HG03045 (cell line): ENCODE measurements at regions not wholly inside any gene's neighbourhood (a gene's known extent, or its start where the extent isn't known, plus 50 kb on each side); places are given as distances from the start of the nearest gene placed in this dataset.
"Not testable (repeated sequence)": the region's sequence is repeated elsewhere in the genome, so short reads cannot be mapped to it uniquely, and the experiment has no call there.

ENCODE experiments used
- ATAC-seq: cut with Tn5 transposase; IDR thresholded peaks from one replicate; pipeline ENCODE4 v1.9.1; 2021; ENCODE audit warnings: mild to moderate bottlenecking, moderate library complexity; ENCODE audit not compliant: unreplicated experiment

DNA sequence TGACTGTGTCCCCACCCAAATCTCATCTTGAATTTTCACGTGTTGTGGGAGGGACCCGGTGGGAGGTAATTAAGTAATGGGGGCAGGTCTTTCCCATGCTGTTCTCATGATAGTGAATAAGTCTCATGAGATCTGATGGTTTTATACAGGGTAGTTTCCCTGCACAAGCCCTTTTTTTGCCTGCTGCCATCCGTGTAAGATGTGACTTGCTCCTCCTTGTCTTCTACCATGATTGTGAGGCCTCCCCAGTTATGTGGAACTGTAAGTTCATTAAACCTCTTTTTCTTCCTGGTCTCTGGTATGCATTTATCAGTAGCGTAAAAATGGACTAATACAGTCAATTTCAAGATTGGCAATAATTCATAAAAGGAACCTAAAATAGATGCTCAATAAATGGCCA lies 261.0 kb downstream of the ETV1 start:
- ATAC-seq = not testable (repeated sequence)

DNA sequence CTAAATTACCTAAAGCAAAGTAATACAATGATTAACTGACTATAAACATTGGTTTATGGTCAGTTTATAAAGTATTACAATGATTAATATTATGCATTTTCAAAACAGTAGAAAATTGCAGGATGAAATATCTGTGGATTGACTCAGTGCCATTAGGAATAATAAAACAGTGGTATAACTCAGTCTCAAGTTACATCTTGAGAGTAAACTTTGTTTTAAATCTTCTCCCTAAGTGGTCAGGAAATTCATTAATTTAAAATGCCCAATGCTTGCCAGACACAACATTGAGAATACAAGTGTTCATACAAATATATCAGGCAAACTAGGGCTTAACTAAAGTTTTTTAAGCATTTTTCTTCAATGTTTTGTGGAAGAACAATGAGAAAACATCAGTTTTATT lies 257.8 kb downstream of the ETV1 start:
- no peak for ATAC-seq

DNA sequence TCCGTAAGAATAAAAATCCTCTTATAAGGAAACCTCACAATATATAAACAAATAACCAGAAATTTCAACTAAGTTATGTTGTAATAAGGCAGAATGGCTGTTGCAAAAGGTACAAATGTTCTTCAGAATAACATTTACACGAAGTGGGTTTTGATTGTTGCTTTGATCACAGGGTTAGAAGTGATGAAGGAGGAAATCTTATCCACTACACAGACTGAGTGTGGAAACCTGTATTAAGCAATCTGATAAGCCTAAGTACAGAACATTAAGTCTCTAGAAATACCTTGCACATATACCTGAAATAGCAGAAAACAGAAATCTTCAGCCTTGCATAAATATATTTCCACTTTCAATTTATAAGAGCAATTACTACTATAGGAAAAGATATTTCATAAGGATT lies 251.9 kb downstream of the ETV1 start:
- no peak for ATAC-seq

DNA sequence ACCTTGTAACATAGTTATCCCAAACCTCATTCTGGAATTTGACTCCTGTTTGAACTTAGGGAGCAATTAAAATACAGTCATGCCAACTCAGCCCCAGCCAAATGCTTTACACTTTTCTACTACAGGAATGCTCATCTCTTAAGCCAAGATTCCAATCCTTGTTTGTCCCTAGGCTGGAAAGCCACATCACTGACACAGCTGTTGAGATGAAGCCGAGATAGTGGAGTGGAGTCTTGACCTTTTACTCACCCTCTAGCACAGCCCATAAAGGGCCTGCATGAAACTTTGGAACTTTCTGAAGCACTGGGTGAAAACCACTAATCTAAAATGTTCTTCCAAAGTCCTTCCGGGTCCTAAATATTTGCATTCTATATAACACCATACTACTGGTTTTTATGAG lies 247.3 kb downstream of the ETV1 start:
- no peak for ATAC-seq

DNA sequence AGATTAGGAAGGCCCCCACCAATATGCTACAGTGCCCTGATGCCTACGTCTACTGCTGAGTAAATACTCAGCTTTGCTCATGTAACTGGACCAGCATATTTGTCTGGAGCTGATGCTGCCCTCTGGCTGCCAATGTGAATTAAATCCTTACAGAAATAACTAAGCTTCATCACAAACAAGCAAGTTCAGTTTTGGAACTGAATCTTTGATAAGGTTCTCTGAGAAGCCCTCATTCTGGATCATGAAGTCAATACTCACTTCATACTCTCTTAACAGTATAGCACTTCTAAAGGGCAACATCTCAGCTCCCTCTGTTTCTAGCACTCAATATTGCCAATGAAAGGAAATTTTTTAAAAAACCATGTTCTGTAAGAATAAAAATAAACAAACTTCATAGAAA lies 246.7 kb downstream of the ETV1 start:
- ATAC-seq = no peak

DNA sequence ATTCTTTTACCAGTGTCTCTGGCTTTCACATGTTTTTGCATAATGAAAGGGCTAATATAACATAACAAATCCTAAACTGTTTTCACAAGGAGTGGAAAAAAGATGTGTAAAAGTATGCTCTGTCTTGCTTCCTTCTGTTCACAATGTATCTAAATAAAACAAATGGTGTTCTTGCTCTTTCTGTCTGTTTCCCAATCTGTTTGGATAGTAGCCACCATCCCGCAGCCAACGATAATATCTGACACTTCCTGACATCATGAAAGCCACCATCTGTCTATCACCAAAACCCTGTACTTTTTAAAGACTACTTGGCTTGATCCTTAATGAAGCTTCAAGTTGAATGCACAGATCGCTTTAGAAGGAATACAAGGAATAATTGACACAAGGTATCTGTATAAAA lies 246.2 kb downstream of the ETV1 start:
- no peak for ATAC-seq

DNA sequence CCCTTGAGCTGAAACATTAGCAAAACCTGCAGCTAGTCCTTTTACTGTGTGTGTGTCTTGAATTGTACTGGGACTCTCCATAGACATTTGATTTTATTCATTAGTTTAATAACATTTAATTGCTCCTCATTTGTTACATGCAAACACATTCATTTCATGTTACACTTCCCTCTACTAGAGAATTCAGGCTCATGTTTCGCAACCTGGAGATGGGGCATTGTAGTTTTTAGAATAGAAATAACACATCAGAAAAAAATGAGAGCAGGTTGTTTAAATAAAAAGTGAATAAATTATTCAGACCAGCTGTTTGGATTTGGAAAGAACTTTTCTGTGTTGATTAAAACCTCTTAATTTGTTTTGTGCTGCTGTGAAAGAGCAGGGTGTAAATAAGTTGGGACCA lies 243.9 kb downstream of the ETV1 start:
- no peak for ATAC-seq

DNA sequence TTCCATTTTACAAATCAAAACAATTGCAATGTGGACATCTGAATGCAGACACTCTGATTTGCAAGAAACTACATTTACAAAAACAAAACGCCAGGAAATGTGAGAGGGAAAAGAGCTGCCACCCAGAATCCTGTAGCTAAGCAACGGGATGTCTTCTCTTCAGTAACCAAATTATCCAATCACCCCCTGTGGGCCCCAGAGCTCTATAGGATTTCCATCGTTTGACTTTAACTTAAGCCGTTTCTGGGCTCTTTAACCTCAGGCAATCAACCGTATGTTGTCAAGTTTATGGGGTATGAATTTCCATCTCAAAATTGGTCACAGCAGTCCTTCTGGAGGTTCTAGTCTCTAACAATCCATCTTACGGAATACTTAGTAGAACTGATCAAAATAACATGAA lies 240.5 kb downstream of the ETV1 start:
- ATAC-seq = no peak

DNA sequence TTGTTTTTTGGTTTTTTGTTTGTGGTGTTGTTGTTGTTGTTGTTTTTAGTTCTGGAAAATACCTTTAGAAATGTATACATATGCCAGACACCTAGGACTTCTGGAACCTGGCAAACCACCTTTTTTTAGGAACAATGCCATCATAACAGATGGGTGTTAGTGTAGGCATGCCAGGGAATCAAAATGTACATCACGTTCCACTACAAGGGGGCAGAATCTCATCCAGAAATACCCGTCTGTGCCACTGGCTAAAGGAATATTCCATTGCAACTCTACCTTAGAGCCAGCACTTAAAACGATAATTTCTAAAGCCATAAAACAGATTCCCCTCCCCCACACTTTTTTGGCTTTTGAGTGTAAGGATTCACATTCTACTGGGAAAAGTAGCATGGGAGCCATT lies 239.8 kb downstream of the ETV1 start:
- ATAC-seq = no peak

DNA sequence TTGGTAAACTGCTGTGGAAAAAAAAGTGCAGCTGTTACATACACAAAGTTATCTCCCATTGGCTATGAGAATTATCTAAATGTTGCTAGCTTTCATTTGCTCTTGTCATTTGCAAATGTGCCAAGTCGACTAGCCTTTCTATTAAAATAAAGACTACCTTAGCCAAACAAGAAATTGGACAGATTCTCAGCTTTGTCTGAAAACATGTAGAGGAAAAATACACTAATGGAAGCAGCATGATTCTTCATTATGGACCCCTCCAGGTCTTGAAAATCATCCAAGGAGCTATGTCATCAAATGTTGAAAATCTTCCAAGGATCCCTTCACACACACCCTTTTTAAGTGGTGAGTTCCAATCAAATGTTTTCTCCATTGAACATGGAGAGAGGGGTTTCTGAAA lies 237.7 kb downstream of the ETV1 start:
- ATAC-seq = no peak

DNA sequence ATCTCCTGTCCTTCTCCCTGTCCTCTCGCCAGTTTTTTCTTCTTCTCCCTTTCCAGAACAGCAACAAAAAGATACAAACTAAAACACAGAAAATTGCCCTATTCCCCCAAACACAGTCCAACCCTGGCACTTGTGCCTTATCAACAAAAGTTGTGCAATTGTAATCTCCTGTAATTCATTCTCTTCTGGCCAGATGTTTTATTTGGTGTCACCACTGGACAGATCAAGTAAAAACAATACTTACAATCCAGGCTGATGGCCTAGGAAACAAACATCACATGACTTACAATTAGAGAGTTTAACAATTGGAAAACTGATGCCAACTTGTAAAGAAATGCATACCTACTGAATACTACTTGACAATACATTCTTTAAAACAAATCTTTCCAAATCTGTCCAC lies 231.6 kb downstream of the ETV1 start:
- ATAC-seq = no peak

DNA sequence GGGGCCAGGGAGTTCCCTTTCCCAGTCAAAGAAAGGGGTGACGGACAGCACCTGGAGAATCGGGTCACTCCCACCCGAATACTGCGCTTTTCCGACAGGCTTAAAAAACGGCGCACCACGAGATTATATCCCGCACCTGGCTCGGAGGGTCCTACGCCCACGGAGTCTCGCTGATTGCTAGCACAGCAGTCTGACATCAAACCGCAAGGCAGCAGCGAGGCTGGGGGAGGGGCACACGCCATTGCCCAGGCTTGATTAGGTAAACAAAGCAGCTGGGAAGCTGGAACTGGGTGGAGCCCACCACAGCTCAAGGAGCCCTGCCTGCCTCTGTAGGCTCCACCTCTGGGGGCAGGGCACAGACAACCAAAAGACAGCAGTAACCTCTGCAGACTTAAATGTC lies 223.6 kb downstream of the ETV1 start:
- not testable (repeated sequence) for ATAC-seq

DNA sequence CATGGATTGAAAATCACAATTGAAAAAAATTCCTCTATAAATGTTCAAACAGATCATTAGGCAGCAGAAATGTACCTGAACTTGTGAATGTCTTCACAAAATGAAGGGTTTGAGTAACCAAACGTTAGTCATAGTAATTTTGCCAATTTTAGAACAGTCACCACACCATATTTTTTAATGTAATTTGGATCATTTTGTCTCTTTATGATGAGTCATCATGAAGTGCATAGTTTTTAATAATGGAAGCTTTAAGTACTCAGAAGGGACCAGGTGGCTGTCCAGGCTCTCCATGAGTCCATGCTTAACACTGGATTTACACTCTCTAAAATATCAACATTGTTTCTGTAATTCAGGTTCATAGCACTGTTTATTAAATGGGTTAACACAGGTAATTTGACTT lies 219.2 kb downstream of the ETV1 start:
- ATAC-seq = no peak

DNA sequence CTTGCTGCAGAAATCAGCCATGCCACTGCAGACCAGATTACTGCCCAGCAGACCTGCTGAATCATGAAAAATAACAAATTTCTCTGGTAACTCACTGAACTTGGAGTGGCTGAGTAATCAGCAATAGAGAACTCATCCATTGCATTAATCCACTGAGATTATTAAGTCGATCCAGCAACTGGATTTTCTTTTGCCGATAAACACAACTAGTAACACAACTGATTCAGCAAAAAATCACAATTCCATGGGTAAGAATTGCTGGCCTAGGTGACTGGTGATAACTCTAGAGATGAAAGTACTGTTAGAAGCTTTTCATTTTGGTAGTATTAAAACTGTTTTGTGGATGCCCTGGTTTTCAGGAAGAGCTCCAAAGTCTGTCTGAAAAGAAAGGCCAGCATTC lies 214.5 kb downstream of the ETV1 start:
- ATAC-seq = no peak

DNA sequence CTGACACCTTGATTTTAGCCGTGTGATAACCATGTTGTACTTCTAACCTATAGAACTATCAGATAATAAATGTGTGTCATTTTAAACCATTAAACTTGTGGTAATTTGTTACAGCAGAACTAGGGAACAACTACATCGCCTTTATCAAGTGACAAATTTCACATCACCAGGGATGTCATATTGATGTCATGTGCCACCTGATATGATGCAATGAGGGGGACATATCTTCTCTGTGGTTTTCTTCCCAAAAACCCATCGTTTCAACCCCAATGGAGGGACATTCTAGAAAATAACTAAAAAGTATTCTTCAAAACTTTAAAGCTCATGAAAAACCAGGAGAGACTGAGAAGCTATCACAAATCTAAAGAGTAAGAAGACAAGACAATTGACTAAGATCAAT lies 212.2 kb downstream of the ETV1 start:
- no peak for ATAC-seq

DNA sequence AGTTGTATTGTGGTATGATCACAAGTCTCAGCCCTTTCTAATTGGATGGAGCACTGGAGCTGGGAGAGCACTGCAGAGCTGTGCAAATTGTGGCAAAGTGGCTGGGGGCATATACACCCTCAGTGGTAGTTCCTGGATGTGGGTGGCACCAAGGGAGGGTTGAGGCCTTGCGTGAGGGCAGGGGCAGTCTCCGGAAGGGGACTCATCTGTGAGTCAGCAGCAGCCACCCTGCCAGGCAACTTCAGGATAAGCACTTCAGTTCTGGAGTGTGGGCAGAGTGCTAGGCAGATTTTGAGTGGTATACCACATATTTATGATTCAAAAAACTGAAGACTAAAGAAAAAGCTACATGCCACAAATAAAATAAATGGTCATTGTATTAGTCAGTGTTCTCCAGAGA lies 210.5 kb downstream of the ETV1 start:
- ATAC-seq = no peak

DNA sequence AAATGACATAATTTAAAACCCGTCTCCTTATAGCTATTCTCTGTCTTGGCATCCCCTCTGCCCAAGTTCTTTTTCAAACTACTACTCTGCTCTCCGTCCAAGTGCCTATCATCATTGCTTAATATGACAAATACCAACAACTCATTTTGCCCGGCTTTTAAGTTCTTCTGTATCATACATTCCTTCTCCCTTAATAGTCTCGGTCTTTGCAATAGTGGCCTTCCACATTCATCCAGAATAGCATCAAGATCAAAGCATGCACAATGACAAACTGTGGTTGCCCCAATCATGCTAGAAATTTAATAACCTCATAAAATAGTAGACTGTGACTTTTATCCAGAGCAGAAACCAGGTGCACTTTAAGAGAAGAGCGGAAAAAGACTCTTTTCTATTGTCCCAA lies 198.9 kb downstream of the ETV1 start:
- no peak for ATAC-seq

DNA sequence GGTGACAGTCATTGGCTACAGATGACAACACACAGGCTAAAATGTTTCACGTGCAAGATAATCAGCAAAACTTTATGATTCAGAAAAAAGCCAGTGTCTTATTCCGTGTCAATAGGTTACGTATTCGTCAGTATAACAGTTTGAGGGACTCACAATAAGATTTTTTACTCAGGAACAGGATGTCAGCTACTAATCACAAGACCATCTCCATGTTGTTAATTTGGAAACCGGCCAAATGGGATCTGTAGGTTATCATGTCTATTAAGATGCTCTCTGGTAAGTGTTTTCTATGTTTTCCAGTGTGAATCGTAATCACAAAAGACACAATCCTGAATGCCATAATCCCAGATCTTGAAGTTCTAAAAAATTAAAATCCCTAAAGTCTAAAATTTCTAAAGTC lies 197.3 kb downstream of the ETV1 start:
- no peak for ATAC-seq

DNA sequence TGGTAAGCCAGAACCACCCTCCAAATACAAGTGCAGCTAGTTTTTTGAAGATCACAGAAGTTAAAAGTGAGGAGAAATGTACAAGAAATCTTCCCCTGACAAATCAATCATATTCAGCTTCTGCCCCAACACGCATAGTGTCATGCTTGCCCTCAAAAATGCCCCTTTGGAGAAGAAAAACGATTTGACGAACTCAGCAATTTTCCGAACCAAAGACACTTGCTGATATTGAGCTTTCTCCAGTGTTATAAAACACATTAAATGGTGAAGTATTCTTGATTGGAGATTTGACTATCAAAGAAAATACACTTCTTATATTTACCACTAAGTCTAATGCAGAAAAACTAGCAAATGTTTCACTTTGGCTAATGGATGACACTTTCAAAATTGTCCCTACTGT lies 195.5 kb downstream of the ETV1 start:
- ATAC-seq = no peak

DNA sequence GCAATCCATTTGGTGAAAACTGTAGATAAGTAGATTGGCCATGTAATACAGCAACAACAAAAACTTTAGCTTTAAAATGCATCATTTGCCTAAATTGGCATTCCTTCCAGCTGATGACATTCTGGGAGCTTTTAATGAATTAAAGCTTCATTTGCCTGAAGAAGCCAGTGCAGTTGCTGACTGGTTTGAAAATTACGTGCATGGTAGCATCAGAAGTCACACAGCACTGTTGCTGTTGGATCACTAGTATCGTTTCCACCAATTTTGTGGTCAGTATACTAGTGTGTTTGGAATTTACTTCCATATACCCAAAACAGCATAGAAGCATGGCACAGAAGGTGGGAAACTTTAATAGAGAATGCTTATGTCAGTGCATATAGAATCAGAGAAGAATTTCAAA lies 194.9 kb downstream of the ETV1 start:
- ATAC-seq = no peak

DNA sequence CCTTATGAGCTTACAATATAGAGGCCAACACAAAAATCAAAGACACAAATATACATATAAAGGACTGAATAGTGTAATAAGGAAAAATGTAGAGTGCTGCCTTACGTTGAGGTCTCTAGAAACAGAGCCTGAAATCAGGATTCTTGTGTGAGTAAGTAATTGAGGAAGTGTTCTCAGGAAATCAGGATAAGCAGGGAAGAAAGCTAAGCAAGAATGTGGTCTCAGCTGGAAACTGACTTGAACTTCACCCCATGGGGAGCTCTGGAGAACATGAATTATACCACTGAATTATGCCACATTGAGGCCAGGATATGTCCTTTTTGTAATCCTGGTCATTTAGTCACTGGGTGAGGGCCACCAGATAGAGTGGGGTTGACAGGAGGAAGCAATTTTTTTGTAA lies 191.9 kb downstream of the ETV1 start:
- no peak for ATAC-seq

DNA sequence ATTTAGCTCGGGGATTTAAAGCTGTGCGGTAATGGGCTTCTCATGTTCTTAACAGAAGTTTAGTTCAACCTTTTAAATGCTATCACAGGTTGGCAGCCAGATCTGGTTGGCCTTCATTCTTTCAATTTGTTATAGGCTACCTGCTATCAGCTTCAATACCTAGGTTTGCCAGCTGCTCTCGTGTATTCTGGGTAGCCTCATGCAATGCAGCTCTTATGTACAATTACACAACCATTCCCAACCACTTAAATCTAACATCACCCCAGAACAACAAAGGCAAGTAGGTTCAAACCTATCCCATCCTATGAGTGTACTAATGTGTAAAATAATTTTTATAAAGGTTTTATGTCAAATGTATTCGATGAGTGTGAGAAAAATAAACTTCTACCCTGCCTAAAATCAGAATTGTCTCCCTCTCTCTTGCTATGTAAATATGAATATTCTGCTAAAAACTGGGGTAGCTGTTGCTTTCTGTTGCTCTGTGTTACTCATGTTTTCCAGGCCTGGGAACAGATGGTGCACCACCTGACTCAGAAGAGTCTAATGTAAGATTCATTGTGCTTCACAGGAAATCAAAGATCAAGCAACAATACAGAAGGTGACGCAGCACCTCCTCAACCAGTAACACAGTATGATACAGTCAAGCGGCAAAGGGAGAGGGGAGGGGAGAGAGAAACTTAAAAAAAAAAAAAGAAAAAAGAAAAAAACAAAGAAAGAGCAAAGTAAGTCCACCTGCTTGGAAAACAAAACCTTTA lies 188.6 kb downstream of the ETV1 start:
- no peak for ATAC-seq

DNA sequence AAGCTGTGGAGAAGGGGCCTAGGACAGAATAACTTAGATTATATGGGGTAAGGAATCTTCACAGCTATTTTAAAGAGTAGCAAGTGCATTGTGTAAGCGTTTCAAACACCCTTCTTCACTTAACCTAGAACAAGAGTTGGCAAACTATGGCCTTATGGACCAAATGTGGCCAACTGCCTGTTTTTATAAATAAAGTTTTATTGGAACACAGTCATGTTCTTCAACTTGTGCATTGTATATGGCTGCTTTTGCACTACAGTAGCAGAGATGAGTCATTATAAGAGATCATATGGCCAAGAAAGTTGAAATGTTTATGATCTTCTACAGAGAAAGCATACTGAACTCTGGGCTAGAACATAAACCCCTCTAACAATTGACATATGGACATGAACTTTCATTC lies 187.8 kb downstream of the ETV1 start:
- ATAC-seq = no peak
